GM21447 (cell line): ENCODE measurements at regions not wholly inside any gene's neighbourhood (a gene's known extent, or its start where the extent isn't known, plus 50 kb on each side); places are given as distances from the start of the nearest gene placed in this dataset.
"Not testable (repeated sequence)": the region's sequence is repeated elsewhere in the genome, so short reads cannot be mapped to it uniquely, and the experiment has no call there.

Experiments
- ATAC-seq: cut with Tn5 transposase; IDR thresholded peaks from one replicate; pipeline ENCODE4 v1.9.1; 2021; ENCODE audit not compliant: unreplicated experiment

DNA sequence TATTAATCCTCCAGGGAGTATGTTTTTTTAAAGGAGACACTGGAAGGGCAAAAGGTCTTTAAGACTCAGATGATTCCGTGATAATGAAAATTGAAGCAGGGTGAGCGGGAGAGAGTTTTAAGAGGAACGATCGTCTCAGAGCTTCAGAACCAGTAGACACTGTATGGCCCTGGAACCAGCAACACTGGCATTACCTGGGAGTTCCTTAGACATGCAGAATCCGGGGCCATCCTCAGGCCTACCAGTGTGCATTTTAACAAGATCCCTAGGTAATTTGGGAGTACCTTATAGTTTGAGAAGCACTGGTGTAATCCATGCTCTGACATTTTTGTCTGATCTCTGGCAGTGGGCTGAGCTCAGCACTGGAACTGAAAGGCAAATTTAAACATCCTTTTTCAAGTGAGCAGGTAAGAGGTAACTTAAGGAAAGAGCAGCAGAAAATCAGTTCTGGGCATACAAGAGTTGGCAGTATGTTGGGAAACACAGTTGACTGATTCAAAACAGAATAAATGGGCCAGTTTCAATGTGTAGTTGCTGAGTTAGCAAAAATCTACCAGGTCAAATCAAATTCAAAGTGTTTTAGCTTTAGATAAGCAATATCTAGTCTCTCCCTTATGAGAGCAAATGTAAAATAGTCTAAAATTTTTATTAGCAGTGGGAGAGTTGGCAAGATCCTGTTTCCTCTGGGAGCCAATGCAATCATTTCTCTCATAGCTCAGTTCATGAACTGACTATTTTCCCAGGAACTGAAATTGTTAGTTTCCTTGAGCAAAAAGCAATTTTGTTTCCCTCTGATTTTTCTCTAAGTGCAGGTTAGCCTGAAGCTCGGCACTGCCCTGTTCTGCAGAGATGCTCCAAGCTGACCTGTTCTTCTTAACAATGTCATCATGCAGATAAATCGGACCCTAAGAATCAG is 97.2 kb upstream of the ELMO1 start:
- no peak for ATAC-seq

DNA sequence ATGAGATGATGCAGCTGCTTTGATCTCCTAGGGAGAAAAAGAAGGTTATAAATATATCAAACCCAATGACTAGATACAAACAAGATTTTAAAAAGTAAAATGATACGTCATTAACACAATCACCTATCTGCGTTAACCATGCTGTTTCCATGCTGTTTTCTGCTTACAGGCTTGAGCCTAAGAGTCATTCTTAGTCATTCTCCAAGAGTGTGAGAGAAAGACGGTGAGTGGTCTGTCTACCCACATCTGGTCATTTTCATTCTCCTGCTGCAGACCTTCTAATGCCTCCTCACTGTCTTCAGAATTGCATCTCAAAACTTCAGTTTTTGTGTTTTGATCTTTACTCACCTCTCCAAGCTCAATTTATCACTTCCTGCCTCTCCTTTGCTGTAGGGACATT is 98.0 kb upstream of the ELMO1 start:
- ATAC-seq, result no peak

DNA sequence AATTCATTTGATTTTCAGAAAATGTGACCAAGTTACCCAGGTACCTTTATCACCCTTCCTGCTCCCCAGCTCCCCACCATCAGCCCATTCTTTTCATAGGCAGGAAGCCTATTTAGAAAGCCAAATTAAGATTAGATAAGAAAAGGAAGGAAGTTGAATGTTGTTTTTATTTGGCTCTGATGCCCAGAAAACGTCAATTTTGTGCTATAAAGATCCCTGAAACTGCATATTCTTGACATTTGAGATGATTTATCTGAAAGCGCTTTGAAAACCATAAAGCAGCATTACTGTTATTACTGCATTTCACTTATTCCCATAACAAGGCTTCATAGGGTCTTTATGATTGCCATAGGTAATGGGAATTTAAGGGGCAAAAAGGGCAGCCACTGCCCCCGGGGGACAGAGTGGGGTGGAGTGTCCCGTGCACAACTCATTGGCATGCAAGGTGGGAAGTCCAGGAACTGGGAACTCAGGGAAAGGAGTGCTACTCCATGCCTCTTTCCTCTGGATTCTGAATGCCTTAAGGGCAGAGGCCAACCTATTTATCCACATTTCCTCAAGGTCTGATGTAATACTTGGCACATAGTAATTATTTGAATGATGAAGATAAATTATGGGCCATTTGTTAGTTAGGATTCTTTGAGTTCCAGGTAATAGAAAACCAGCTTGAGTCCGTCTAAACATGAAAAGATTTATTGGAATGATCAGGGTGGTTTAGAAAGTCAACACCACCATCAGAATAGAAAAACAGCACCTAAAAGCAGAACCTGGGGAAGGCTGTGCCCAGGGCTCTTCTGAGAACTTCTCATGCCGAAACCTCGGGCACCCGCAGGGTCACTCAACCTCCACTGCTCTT is 100.6 kb upstream of the ELMO1 start:
- no peak for ATAC-seq

DNA sequence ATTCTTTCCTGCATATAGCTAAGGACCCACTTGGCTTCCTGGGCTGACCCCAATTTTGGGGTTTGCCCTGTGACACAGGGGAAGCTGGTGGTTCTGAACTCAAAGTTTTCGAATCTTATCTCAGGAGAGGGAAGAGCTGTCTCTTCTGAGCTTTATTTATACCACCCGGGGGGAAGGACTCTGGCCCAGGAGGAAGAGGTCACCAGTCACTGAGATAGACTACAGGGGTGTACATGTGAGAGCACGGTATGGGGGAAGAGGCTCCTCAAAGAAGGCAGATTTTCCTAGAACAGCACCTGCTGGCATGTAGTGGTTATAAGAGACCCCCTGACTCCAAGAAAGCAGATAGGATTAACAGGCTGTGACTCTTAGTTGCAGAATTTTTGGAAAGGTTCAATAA is 101.8 kb upstream of the ELMO1 start:
- no peak for ATAC-seq

DNA sequence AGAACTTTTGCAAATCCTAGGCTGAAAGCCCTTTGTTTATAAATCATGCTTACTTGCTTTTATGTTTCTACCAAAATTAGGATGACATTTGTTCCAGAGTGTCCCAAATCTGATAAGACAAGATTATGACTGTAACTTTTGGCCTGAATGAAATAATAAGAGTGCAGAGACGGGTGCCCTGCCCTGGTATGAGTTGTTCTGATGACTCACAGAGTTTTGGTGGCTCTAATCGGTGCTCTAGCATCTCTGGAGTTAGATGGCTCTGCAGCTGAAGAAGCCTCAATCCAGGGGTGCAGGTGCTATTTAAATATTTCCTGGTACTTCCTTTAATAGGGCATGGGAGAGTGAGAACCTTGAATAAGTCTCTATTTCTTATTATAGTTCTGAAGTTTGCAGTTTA is 102.2 kb upstream of the ELMO1 start:
- ATAC-seq, result no peak

DNA sequence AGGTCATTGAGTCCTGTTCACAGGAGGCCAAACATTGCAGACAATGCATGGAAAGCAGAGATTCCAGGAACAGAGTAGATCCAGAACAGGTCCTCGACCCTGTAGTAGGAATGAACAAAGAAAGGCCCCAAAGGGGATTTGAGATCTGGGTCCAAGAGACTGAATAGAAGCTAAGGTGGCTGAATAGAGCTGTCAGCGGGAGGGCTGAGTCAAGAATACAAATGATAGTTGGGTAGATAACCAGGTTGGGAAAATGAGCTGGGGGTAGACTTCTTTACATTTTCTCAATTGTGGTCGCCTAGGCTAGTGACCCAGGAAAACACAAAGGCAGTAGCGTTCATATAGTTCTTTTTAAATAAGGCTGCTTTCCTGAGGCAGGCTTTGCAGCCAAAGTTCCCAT is 103.4 kb upstream of the ELMO1 start:
- ATAC-seq, result no peak

DNA sequence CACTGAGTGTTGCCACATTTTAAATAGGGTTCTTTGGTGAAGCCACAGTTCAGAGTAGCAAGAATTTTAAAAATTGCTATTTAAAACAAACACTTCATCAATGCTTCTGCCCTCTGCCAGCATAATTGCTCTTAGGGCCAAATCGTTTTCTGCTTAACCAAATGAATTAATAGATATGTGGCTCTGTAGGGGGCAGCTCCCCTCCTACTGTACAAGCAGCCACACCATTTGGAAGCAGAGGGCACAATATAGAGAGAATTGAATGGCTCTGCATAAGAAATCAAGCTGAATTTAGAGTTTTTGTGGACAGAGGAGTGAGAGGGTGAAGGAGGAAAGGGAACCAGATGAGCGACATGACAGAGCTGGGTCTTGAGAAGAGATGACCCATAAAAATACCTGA is 103.8 kb upstream of the ELMO1 start:
- ATAC-seq, result not testable (repeated sequence)

DNA sequence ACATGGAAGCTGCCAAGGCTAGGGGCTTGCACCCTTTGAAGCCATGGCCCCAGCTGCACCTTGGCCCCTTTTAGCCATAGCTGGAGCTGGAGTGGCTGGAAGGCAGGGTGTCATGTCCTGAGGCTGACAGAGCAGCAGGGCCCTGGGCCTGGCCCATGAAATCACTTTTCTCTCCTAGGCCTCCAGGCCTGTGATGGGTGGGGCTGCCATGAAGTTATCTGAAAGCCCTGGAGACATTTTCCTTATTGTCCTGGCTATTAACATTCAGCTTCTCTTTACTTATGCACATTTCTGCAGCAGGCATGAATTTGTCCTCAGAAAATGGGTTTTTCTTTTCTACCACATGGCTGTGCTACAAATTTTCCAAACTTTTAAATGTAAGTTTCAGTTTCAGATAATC is 106.9 kb upstream of the ELMO1 start:
- no peak for ATAC-seq

DNA sequence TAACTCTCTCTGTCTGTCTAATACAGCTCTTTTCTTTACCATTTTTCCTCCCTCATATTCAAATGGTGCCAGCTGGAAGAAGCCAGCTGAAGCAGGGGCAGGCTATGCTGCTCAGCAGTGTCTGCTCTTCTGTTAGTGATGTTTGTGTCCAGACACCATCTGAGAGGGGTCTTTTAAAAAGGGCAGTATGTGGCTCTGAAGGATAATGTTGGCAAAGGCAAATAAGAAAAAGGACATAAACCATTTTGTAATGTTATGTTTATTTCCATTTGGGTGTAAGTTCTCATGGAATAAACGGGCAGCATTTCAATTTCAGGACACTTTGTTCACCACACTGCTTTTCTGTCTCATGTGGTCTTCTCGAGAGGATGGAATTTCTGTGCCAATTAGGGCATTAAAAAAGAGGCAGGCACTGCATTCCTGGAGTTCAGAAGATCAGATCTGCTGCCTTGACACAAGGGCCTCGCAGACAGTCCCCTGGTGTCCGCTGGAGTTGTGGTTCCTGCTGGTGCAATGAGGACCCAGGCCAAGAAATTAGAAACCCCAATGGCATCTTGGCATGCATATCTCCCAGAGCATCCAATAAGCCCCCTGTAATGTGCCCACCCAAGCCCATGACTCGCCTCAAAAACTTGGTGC is 109.0 kb upstream of the ELMO1 start:
- no peak for ATAC-seq

DNA sequence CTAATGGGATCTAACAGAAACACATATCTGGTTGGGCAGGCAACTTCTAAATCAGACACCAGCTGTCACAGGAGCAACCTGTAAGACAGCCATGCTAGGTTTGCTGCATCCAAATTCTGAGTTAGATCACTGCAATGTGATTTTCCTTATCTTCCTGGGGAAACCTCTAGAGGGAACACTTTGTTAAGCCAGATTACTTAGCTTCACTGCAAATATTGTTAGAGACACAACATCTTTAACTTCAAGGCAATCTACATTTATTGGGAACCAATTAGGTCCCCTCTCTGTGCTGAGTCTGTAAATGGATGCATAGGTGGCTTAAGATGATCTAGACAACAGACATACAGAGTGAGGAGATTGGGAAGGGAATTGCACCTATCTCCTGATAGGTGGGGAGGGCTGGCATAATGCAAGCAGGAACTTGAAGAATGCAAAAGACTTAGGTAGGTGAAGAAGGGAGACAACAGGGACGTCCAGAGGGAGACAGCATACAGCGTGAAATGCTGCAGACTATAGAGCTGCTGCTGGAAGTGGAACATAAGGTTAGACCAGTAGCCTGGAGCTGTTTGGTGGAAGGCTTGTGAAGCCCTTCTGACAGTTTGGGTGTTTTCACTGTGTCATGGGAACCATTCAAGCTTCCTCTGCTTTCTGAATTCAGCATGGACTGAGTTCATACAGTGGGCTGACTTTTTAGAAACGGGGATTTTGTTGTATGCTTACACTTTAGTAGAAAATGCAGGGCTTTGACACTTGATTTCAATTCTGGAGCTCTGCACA is 109.8 kb upstream of the ELMO1 start:
- ATAC-seq, result no peak

DNA sequence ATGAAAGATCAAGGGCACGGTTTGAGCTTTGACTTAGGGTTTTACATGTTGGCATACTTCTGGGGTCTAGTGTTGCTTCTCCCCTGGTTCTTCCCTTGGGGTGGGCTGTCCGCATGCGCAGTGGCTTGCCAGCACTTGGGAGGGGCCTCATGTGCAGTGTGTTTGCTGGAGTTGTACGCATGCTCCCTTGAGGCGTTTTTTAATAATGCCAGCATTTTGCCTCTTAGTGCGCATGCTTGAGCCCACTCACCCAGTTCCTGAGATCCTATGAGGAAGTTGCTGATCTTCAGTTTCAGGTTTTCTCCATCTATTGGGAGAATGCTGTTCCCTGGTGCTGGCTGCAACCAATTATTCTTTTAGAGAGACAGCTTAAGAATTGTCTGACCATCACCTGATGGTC is 113.4 kb upstream of the GPR141 start:
- ATAC-seq, result no peak

DNA sequence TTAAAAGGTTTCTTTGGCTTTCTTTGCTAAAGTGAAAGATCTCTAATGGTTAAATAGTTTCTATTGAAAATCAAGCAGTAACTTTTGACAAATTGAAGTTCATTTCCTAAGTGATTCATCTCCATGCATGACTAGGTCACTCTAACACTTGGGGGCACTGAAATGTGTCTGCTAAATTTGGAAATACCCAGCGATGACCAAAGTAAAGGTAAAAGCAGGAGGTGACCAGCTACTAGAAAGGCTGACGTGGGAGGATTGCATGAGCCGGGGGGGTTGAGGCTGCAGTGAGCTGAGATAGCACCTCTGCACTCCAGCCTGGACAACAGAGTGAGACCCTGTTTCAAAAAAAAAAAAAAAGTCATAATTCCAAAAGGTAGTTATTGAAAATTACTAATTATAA is 111.8 kb upstream of the GPR141 start:
- no peak for ATAC-seq

DNA sequence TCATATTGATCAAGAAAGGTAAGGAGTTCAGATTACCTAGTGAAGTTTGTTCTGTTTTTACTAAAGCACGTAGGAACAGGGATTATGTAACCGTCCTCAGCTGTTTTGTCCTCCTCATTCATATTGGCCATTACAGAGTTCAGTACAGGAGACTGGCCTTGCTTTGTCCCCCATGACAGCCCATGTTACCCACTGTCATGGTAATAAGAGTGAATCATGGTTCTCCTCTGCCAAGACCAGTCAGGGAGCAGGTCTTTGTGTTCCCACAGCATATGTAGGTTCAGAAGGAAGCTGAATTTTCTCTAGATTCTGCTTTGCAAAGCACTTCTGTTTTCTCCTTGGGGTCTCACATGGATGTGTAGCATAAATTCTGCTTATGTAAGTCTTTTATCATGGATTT is 106.2 kb upstream of the GPR141 start:
- no peak for ATAC-seq

DNA sequence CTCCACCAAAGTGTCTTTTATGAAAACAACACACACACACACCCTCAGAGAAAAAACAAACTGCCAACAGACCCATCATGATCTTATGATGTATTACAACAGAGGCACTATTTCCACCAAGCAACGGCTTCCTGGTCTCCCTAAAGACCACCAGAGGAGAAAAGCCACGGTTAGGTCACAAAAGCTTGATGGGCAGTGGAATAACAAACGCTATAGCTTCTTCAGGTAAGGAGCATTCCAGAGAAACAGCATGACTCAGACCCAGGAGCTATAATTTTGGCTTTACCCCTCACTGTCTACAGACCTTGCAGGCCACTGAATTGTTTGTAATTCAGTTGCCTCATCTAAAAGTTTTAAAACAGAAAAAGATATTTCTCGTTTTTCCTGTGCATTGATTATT is 105.7 kb upstream of the GPR141 start:
- ATAC-seq, result no peak

DNA sequence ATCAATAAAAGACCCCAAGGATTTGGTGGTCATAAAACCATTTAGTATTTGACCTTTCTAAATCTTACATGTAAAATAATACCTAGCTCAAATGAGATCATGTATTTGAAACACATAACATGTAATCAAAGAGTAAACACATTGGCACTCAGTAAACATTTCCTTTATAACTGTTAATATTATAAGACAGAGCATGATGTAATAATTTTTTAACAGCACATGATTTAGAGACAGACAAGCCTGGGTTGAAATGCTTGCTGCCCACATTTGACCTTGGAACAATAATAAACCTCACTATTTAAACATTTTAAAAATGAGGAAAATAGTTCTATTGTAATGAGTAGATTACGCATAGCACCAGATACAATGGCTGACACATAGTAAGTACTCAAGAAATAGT is 105.2 kb upstream of the GPR141 start:
- ATAC-seq, result no peak

DNA sequence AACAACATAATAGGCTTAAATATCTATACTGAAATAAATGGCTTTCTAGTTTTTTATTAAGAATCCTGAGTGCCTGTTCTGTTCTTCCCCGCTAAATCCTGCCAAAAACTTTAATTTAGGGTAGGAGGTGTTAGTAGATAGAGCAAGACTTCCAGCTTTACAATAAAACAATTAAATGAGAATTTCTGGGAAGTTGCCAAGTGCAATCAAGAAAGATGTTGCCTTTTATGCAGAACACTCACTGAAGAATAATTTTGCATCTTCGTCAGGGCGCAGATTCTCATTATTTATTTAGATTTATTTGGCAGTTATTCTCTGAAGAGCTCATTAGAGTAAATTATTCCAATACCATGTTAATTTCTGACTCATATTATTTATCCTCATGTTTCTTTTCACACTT is 103.2 kb upstream of the GPR141 start:
- no peak for ATAC-seq

DNA sequence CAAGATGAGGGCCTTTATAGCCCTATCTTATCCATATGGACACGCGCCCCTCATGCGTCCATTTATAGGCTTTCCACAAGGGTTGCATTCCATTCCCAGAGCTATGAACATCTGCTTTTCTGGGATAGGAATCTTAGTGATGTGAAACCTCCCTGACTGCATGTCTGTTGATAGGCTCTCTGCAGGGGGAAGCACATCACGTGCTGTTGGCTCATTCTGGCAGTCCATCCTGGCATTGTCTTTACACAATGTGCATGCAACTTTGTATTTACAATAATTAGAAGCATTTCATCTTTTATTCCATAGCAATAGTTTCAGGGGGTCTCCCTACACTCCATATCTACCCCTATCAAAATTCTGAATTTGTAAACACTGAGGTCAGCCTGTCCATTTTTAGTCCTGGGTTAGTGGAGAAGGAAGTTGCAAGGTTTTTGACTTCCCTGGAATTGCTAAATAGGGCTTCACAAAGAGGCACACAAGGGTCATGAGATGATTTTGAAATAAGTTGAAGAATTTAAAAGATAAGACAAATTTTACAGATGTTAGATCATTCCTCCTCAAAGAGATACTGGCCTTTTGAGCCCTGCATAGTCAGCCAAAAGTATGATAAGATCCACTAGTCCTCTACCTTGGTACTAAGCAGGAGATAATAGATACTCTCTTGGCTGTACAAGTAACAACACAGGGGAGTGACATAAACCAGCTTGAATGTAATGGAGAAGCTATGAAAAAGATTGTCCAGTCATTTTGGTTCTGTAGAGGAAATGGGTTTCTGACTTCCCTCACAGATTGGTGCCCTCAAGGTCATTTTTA is 98.7 kb upstream of the GPR141 start:
- ATAC-seq, result not testable (repeated sequence)

DNA sequence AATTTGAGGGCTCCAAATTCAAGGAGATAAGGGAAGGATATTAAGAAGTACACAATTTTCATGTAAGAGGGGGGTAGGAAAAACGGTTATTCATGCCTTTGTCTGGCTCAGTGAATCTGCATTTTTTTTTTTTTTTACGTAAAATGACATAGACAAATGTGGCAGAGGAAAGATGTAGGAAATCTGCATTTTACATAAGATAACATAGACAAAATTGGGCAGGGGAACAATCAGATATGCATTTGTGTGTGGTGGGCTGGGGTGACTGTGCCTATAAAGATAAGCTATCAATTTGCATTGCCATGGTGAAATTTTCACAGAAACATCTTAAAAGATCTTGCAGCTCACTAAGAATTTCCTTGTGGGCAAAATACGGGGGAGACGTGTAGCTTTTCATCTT is 92.7 kb upstream of the GPR141 start:
- ATAC-seq, result no peak

DNA sequence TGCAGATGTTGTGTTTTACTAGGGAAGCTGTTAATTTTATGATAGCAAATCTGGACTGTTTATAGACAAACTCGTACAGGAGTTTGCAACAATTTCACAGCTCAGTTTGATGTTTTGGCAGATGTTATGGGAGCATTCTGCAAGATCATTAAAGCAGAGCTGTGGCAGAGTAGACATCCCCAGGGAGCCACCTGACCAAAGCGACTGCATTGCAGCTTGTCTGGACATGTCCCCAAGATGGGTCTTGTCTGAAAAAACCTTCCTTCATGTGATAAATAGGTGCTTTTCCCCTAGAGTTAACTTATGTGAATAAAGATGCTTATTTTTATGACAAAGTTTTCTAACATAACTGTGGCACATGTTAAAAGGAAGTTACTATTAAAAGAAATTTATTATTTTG is 91.2 kb upstream of the GPR141 start:
- ATAC-seq, result no peak

DNA sequence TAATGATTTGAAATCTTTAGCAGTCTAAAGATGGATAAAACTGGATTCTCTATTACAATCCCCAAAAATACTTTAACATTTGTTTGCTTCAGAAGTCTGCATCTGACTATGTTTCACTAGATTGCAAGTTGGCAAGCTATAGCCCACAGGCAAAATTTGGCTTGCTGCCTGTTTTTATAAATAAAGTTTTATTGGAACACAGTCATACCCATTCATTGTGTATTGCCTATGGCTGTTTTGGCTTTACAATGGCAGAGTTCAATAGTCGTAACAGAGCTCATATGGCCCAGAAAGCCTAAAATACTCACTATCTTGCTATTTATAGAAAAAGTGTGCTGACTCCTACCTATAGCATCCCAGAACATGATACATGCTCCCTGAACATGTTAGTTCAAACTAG is 89.0 kb upstream of the GPR141 start:
- ATAC-seq, result no peak
